GM19239 (cell line): ENCODE measurements at regions not wholly inside any gene's neighbourhood (a gene's known extent, or its start where the extent isn't known, plus 50 kb on each side); places are given as distances from the start of the nearest gene placed in this dataset.

Experiments used
- DNase-seq: peaks from one replicate; pipeline ENCODE4 v3.0.0; 2011; ENCODE audit warnings: low spot score; ENCODE audit not compliant: insufficient read length
- FAIRE-seq: peaks from 2 replicates; lab custom pipeline; 2011; peaks lifted over from hg19 to GRCh38; lab: Jason Lieb, UNC

DNA sequence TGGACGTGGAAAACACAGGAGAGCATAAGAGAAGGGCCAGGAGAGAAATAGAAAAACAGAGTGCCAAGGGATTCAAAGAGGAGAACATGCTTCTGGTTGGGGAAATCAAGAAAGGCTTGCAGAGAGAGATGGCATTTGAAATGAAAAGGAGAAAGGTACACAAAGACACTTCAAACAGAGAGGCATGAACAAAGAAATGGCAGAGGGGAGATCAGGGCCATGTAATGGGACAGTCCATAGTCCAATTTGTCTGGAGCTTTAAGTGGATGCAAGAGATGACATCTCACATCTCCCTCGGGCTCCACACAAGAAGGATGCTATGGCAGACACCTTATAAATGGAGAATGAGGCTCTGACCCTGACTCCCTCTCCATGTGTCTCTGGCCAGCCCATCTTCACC, 331.1 kb downstream of the MLLT3 start:
- no peak for DNase-seq
- no peak for FAIRE-seq

DNA sequence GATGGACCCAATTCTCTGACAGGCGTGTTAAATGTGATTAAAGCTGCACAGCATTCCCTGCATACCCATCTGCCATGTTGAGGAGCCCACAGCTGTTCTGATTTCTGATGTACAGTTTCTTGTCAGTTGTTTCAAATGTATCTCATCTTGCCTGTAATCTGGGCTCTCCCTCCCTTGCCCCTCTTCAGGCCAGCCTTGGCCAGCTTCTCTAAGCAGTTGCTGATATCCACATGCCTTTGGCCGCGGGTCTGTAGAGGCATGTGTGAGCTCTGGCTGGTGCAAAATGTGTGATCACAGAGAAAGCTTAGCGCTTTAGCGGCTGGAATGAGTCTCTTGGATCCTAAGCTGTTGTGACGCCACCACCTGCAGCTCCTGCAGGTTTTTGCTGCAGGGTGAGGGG, 332.0 kb downstream of the MLLT3 start:
- no peak for DNase-seq
- FAIRE-seq, result no peak

DNA sequence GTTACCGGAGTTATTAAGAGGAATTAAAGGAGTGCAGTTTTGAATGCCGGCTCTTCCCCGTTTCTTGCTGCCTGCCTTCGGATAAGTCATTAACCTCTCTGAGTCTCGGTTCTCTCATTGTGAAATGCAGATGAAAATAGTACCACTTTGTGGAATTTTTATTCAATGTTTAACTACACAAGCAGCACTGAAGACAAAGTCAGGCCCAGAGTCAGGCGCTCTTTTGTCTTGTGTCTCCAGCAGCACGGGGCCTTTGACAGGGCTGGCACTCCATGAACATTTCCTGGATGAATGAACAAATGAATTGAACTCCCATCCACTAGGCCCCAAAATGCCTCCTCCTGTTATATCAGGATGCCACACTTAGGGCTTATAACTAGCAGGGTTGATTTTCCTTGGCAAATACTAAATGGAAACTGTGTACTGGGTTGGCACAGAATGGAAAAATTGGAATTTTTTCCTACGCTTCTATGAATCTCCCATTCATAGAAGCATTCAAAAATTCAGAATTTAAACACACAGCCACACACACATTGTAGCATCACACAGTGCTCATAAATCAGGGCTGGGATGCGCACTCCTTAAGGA, 332.8 kb downstream of the MLLT3 start:
- FAIRE-seq, result peak; percentile 48
- DNase-seq, result no peak

DNA sequence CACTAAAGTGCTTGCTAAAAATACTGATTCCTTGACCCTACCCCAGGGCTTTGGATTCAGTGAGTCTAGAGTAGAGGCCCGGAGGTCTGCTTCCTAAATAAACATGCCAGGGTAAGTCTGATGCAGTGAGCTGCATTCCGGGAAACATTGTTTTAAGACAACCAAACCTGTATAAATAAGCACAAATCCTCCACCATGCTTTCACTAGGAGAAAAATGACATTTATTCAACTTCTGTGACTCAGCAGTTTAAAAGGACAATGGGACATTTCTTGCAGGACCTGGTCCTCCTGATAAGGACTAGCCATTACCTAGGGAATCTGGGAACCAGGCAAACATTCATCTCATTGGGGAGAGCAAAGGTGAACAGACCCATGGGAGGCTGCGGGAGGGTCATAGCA, 335.3 kb downstream of the MLLT3 start:
- DNase-seq, result no peak
- FAIRE-seq, result no peak

DNA sequence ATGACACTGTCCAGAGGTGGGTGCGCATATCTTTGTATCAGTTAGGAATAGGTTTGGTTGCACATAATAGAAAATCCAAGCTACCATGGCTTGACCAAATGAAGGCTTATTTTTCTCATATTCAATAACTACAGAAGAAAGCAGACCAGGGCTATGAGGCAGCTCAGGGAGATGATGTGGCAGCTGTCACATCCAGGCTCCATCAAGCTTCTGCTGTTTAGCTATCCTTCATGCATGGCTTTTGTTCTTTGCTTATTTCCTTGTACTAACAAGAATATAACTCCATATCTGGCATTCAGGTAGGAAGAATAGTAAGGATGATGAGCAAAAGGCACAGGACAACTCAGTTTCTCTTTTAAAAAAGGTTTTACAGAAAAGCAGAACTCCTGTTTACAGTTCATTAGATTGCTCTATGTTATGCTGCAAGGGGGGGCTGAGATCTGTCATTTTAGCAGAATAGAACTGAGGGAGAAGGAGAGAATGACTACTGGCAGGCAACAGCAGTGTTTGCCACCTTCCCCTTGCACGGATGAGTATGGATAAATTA, 336.1 kb downstream of the MLLT3 start:
- DNase-seq (no peak), FAIRE-seq (no peak)

DNA sequence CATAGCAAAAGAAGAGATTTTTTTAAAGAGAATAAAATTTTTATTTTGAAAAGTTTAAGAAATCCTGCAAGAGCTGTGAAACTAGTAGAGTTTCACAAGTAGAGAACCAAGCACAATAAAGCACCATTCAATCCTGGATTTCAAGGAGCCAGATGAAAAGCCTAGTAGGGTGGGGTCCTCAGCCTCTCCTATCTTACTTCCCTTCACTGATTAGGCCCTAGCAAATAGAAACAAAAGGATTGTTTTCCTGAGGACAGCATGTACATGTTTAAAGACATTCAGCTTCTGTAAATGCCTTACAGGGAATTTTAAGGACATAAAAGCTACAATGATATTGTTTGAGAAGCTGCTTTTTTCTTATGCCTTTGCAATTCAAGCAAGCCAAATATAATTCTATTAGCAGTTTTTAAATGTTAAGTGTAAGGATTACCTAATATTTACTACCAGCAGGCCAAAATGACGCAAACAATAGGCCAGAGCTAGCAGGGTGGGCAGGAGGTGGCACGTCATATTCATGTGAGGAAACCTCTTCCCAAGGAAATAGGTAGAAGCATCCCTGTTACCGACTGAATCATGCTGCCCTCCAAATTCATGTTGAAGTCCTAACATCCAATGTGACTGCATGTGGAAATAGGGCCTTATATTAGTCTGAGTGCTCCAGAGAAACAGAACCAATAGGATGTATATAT, 337.6 kb downstream of the MLLT3 start:
- DNase-seq (no peak), FAIRE-seq (peak; percentile 11)

DNA sequence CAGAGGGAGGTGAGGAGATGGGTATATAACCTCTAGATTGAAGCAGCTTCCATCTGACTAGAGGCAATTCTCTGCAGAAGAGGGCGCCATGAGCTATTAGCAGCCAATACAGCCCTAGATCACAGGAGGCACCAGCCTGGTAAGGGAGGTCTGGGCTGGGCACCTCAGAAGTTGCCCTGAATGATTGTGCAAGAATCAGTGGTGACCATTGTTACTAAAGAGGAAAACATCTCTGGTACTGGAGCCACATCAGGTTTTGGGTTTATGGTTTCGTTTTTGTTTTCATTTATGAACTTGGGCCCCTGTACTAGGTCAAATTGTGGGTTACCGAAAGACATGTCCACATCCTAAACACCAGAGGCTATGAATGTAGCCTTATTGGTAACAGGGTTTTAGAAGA, 342.0 kb downstream of the MLLT3 start:
- FAIRE-seq (no peak), DNase-seq (no peak)

DNA sequence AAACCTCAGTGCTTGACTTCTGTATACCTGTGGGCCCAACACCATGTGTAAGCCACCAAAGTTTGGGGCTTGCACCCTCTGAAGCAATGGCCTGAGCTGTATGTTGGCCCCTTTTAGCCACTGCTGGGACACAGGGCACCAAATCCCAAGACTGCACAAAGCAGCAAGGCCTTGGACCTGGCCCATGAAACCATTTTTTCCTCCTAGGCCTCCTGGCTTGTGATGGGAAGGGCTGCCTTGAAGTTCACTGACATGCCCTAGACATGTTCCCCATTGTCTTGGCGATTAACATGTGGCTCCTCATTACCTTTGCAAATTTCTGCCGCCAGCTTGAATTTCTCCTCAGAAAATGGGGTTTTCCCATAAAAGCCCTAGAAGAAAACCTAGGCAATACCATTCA, 345.5 kb downstream of the MLLT3 start:
- FAIRE-seq (no peak), DNase-seq (no peak)

DNA sequence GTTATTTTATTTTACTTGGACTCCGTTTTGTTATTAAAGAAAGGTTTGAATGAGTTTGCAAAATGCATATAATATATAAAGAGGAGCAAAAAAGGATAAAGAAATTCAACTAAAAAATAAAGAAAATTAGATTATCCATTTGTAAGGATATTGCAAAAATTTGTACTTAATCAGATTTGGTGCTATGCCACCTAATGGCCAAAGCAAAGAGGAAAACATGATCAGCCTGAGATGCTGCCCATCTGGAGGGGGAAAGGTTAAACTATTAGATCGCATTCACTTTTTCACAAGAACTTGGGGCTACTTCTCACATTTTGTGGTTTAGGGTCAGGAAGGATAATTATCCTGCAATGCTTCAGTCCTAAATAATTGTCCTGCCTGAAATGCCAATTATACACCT, 350.6 kb downstream of the MLLT3 start:
- FAIRE-seq (no peak), DNase-seq (no peak)

DNA sequence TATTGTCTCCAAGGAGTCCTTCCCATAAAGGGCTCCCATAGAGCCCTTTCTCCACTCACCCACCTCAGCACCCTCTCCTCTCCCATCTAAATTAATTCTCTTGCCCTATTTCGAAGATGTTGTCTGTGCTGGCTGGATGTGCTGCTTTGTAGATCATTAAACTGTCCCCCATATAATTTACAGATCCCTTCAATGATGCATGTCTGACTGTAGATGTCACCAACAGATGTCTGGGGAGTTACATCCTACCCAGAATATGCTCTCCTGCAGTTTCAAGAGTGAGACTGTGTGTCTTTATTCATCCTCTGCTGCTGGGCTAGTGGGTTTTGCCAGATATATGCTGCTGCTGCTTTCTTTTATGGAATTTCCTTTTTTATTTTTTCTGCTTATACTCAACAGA, 351.2 kb downstream of the MLLT3 start:
- no peak for DNase-seq
- no peak for FAIRE-seq

DNA sequence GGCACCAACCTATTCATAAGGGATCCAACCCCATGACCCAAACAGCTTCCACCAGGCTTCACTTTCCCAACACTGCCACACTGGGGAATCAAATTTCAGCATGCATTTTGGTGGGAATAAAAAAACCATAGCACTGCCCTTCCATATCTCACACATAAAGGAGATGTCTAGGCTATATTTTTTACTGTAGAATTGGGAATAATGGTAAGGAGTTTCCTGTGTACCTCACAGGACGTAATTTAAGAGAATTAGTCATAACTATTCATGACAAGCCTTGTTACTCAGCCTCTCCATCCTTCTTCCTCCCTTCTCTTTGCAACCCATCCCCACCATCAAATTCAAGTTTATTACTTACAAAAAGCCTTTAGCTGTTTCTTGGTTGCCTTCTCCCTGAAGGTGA, 352.1 kb downstream of the MLLT3 start:
- DNase-seq (no peak), FAIRE-seq (no peak)

DNA sequence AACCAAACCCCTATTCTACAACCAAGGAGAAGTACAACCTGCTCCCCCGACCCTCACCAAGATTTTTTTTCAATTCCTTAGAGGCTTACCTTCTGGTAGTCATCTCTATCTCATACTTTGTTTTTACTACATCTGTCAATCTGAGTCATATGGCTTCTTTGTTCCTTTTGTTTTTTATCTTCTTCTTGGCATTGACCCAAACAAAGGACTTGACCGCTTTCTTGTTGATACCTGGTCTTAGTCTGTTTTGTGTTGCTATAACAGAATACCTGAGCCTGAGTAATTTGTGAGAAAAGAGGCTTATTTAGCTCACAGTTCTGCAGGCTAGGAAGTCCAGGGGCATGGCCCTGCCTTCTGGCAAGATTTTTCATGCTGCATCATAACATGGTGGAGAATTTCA, 352.7 kb downstream of the MLLT3 start:
- DNase-seq (no peak), FAIRE-seq (no peak)

DNA sequence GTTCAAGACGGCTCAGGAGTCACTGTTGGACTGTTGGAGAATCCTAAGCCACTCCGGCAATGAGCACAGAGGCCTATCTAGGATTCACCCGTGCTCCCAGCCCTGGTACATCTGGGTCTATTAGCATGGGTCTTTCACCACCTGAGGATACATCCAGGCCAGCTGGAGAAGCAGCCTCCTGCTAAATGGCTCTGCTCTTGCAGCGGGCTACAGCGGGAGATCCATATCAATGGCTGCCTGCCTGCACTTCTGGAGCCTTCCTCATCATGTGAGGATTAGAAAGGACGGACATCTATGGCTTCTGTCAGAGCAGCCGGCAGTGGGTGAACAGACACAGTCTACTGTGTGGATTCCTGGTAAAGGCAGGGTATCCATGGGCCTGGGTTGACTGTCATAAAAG, 357.4 kb downstream of the MLLT3 start:
- DNase-seq (no peak), FAIRE-seq (no peak)

DNA sequence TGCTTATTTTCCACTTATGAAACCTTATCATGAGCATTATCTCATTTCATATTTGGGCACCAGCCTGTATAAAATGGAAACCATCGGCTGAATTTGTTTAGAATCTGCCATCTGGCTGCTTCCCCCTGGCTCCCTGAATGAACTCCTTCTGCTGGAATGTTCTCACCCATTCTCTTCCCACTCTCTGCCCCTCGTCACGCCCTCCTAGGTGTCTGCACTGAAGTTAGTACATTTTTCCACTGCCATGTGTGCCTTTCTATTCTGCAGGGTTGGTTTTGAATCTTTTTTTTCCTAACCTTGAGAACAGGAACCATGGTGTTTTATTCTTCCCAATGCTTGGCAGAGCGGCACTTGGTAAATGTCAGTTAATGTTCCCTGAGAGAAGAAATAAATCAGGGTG, 359.7 kb downstream of the MLLT3 start:
- FAIRE-seq (no peak), DNase-seq (no peak)

DNA sequence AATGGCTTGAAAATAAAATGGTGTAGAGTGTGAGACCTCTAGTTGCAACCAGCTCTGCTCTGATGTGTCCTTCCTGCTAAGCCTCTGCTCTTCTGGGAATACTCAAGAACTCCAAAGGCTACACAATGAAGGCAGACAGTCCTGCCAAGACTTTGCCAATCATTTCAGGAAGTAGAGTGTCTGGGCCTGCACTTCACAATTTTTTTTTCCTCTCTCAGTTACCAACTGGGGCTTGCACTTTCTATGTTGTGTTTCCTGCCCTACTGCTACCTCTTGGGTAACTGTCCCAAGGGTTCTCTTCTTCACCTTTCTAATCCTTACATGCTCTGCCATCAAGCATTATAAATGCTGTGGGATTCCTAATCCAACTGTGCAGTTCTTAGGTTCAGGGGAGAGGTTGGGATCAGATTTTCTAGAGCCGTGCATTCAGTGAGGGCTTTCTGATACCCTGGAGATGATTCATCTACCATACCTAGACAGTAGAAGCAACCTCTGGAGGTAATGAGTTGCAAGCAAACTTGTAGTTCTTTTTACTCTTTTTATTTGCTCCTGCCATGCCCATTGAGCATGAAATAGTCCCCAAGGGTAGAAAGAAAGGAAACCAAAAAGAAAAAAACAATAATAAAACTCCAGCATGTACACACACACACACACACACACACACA, 365.9 kb downstream of the MLLT3 start:
- FAIRE-seq, result no peak

DNA sequence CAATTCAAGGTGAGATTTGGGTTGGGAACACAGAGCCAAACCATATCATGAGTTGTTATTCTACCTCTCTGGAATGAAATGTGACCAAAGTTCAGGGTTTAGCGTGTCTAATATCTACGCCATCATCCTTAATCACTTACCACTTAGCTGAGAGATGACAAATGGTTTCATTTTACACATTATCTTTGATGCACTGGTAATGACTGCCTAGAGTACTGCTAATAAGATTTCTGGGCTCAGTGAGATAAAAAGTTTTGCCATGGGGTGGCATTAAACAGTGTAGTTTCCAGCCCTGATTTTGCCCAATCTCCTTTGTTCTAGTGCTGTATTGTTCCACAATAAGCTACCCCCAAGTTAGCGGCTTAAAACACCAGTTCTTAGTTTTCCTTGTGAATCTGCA, 367.2 kb downstream of the MLLT3 start:
- DNase-seq, result no peak
- FAIRE-seq, result peak; percentile 8

More for the DNA sequence above, 365.9 kb downstream of the MLLT3 start:
- DNase-seq, result no peak

DNA sequence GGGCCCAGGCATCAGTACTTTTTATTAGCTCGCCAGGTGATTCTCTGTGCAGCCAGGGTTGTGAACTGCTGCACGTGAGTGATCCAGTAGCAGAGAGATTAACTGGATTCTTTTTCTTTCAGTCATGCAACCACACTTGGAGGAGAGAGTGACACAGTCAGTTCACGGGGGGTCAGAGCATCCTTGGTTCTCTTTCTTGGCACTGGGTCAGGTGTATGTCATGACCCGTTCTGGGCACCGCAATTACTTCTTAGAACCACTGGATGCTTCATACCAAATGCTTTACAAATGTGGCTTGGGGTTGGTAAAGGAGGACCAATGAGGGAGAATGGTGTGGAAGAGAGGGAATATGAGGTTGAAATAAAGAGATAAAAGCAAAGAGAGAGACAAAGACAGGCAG, 368.7 kb downstream of the MLLT3 start:
- DNase-seq (no peak), FAIRE-seq (no peak)

DNA sequence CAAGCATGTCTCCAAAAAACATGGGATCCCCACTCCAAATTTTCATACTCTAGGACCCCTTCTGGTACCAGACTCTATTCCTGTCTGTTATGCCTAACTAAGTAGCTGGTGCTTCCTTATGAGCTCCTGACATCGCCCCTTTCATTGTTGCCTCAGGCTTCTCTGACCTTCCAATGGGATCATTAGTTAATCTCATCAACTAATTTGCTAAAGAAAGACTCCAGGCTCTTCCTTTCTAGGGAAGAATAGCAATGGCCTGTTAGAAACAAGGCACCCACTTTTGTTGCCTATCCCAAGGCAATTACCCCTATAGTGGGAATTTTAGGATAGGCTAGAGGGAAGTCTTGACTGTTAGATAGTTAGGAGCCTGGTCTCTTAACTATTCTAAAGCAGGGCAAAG, 369.5 kb downstream of the MLLT3 start:
- DNase-seq, result no peak

DNA sequence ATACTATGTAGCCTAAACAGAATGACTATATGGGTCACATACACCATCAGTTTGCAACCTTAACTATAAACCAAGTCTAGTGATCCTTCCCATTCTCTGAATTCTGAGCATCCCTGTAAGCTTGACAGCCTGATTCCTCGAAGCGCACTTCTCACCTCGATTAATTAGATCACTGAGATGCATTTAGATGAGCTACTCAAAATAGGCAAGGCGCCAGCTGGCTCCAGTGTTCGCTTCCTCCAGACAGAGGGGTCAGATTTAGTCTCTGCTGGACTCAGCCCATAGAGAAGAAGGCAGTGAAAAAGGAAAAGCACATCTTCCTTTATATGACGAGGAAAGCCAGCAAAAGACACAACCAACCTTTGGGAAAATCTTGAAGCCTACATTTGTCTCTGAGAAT, 371.5 kb downstream of the MLLT3 start:
- no peak for DNase-seq
- no peak for FAIRE-seq

More for the DNA sequence above, 369.5 kb downstream of the MLLT3 start:
- no peak for FAIRE-seq

DNA sequence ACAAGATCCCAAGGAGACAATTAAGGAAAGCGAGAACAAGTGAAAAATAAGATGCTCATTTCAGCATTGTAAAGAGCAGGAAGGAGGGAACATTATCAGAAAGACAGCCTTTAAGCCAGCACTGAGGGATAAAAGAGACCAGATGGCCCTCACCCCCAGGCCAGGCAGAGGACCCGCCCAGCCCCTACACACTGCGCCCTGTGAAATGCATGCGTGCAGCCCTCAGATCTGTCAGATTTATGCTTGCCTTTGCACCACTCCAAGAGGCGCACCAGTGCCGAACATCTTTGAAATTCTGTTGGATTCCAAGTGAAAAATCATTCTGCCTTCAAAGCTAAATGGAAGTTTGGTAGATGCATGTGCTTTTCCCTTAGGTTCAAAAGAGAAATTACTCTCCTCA, 378.0 kb downstream of the MLLT3 start:
- DNase-seq (no peak), FAIRE-seq (no peak)

DNA sequence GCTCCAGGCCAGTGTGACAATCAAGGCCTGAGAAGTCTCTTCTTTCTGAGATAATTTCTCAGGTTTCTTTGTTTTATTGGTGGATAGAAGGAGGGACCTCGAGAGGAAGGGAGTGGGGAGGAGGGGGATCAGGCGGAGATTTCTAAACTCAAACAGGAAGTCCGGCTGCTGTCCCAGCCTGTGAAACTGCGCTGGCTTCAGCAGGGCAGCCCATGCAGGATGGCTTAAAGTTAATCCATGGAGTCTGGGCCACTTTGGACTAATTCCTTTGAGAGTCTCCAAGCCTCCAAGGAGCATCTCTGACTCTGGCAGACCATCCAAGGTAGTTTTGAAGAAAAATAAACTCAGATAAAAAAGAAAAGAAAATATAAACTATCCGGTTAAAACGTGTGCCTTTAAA, 378.5 kb downstream of the MLLT3 start:
- FAIRE-seq, result no peak
- no peak for DNase-seq
